PC-3 (cell line): ENCODE measurements at regions not wholly inside any gene's neighbourhood (a gene's known extent, or its start where the extent isn't known, plus 50 kb on each side); places are given as distances from the start of the nearest gene placed in this dataset.

Source experiments
- ATAC-seq: fragments of 200-7000 bp; cut with Tn5 transposase; 2 replicates; pipeline ENCODE4 v1.9.1; 2020; ENCODE audit warnings: mild to moderate bottlenecking, moderate library complexity
- BruUV-seq: library from RNA; stranded (reverse); fragments of 400-500 nt; replicated peaks from 2 replicates; lab custom pipeline; 2021; lab: Mats Ljungman, UMichigan
- CTCF ChIA-PET: fragments of 300-600 bp; sonication (Branson Sonifier 250); formaldehyde crosslinking; loops from one replicate; lab custom pipeline; 2022; ENCODE audit warnings: antibody characterized with exemption; lab: Charles Lee
- POLR2A ChIA-PET: fragments of 300-600 bp; sonication (Branson Sonifier 250); formaldehyde crosslinking; loops from one replicate; lab custom pipeline; 2022; ENCODE audit warnings: antibody characterized with exemption; ENCODE audit not compliant: unreplicated experiment; lab: Charles Lee
- DNase-seq: peaks from one replicate; pipeline ENCODE4 v3.0.0-alpha.2; 2015
- H2AFZ ChIP-seq: fragments of 300-600 bp; sonication (generic); 2 replicates; pipeline ENCODE4 v1.6.0; 2016; ENCODE audit warnings: antibody characterized with exemption, low read length
- H3F3A ChIP-seq: fragments of 300-600 bp; sonication (generic); one replicate; pipeline ENCODE4 v1.6.0; 2017; ENCODE audit warnings: antibody characterized with exemption, low read length, control low read depth, mild to moderate bottlenecking; ENCODE audit not compliant: unreplicated experiment
- H3K27ac ChIP-seq: fragments of 300-600 bp; sonication (generic); 2 replicates; pipeline ENCODE4 v1.5.1; 2016; ENCODE audit warnings: mild to moderate bottlenecking, low read length
- H3K27me3 ChIP-seq: fragments of 300-600 bp; sonication (generic); 2 replicates; pipeline ENCODE4 v1.6.1; 2016; ENCODE audit warnings: low read length, mixed read lengths
- H3K36me3 ChIP-seq: fragments of 300-600 bp; sonication (generic); 2 replicates; pipeline ENCODE4 v1.6.1; 2016; ENCODE audit warnings: low read depth, mixed run types, low read length, mixed read lengths
- H3K4me1 ChIP-seq: fragments of 300-600 bp; sonication (generic); 2 replicates; pipeline ENCODE4 v1.5.1; 2016; ENCODE audit warnings: low read length; ENCODE audit not compliant: insufficient read depth
- H3K4me2 ChIP-seq: fragments of 300-600 bp; sonication (generic); 2 replicates; pipeline ENCODE4 v1.6.0; 2016; ENCODE audit warnings: low read length
- H3K4me3 ChIP-seq: fragments of 300-600 bp; sonication (generic); 2 replicates; pipeline ENCODE4 v1.5.1; 2016; ENCODE audit warnings: mild to moderate bottlenecking, low read length, mixed read lengths
- H3K79me2 ChIP-seq: fragments of 300-600 bp; sonication (generic); 2 replicates; pipeline ENCODE4 v1.6.1; 2017; ENCODE audit warnings: low read length, mixed read lengths
- H3K9ac ChIP-seq: fragments of 300-600 bp; sonication (generic); 2 replicates; pipeline ENCODE4 v1.6.0; 2016; ENCODE audit warnings: mild to moderate bottlenecking, low read length
- H3K9me2 ChIP-seq: fragments of 300-600 bp; sonication (generic); replicated peaks from 2 replicates; pipeline ENCODE4 v1.6.1; 2016; ENCODE audit warnings: mixed run types, low read length, mixed read lengths
- H3K9me3 ChIP-seq: fragments of 300-600 bp; sonication (generic); 2 replicates; pipeline ENCODE4 v1.6.1; 2016; ENCODE audit warnings: low read length, mixed read lengths
- H4K20me1 ChIP-seq: fragments of 300-600 bp; sonication (generic); 2 replicates; pipeline ENCODE4 v1.6.1; 2016; ENCODE audit warnings: low read length, mixed read lengths
- EZH2 ChIP-seq: fragments of 300-600 bp; sonication (generic); IDR thresholded peaks from one replicate; pipeline ENCODE4 v1.6.1; 2017; ENCODE audit warnings: antibody characterized with exemption, mild to moderate bottlenecking, low read length; ENCODE audit not compliant: unreplicated experiment
- EZH2phosphoT487 ChIP-seq: fragments of 300-600 bp; sonication (generic); IDR thresholded peaks from 2 replicates; pipeline ENCODE4 v1.6.1; 2018; ENCODE audit warnings: mild to moderate bottlenecking, antibody characterized with exemption, low read length, borderline replicate concordance
- intact Hi-C: fragments of 100-400 bp; cut with micrococcal nuclease; formaldehyde crosslinking; loops from 2 replicates; pipeline ENCODE4 v1.9.0; 2023
- TF ChIP-seq, protein P1 (sequence below): fragments of 300-600 bp; sonication (generic); conservative IDR thresholded peaks from 2 replicates; pipeline ENCODE4 v1.5.1; 2017; ENCODE audit warnings: antibody characterized with exemption, low read depth, mild to moderate bottlenecking, low read length

DNA sequence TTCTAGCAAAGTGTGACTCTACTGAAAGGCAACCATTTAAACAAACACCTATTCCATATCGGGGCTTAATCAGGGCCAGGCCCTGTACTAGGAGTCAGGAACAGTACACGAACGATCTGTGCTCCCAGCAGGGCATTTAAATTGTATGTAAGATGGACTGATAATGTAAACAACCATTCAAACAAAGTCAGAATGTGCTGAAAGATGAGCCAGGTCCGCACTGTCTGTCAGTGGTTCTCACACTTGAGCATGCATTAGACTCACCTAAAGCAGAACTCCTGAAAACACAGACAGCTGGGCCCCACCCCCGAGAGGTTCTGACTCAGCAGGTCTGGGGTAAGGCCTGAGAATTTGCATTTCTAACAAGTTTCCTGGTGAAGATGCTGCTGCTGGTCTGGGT lies 81.6 kb downstream of the PXDC1 start:
- intact Hi-C loops, result no loop called here
- no peak for DNase-seq
- Histone ChIP-seq H3K36me3 (no peaks in the 10 kb centered on the region), H2AFZ (no peak overlapping the region), H3F3A (no peaks in the 10 kb centered on the region), H3K27me3 (no peaks in the 10 kb centered on the region), H3K4me2 (no peak overlapping the region), H3K9ac (no peak overlapping the region), H3K9me2 (no peaks in the 10 kb centered on the region), H3K27ac (no peak overlapping the region), H3K4me1 (peaks cover 4% of the 10 kb centered on the region; the same call in 1 of the 2 replicates), H4K20me1 (no peaks in the 10 kb centered on the region), H3K79me2 (no peaks in the 10 kb centered on the region), H3K9me3 (no peaks in the 10 kb centered on the region), H3K4me3 (no peak overlapping the region)
- POLR2A ChIA-PET, result no interaction called here
- no TSS peak for BruUV-seq
- ATAC-seq, result no peak
- TF ChIP-seq, protein P1, sequence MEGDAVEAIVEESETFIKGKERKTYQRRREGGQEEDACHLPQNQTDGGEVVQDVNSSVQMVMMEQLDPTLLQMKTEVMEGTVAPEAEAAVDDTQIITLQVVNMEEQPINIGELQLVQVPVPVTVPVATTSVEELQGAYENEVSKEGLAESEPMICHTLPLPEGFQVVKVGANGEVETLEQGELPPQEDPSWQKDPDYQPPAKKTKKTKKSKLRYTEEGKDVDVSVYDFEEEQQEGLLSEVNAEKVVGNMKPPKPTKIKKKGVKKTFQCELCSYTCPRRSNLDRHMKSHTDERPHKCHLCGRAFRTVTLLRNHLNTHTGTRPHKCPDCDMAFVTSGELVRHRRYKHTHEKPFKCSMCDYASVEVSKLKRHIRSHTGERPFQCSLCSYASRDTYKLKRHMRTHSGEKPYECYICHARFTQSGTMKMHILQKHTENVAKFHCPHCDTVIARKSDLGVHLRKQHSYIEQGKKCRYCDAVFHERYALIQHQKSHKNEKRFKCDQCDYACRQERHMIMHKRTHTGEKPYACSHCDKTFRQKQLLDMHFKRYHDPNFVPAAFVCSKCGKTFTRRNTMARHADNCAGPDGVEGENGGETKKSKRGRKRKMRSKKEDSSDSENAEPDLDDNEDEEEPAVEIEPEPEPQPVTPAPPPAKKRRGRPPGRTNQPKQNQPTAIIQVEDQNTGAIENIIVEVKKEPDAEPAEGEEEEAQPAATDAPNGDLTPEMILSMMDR, result no peak
- TF ChIP-seq EZH2phosphoT487 (no peak), EZH2 (no peak)
- CTCF ChIA-PET, result no interaction called here

DNA sequence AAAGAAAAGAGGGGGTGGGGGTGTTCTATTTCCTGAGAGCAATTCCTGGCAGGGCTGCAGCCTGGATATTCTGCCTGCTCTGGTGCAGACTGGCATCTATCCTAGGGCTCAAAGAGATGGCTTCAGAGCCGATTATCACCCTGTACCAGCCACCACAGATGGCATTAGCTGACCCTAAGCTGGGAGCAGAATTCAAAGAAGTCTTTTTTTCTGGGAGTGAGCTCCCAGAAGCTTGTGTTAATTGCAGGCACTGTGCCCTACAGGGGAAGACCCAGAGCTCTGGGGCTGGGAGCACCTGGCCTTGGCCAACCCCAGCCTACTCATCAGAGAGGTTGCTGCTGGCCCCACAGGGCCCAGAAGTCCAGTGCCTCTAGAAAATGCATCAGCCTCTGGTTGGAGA lies 85.9 kb downstream of the PXDC1 start:
- POLR2A ChIA-PET, result no interaction called here
- H3K79me2 ChIP-seq, result no peaks in the 10 kb centered on the region
- H3K4me1 ChIP-seq, result peaks cover 9% of the 10 kb centered on the region; the same call in 1 of the 2 replicates
- H3K9me2 ChIP-seq, result no peaks in the 10 kb centered on the region
- no peak overlapping the region for H3K4me3 ChIP-seq
- CTCF ChIA-PET, result no interaction called here
- no peaks in the 10 kb centered on the region for H3K9me3 ChIP-seq
- intact Hi-C loops, result no loop called here
- no peak for DNase-seq
- no peaks in the 10 kb centered on the region for H4K20me1 ChIP-seq
- H3K9ac ChIP-seq, result no peak overlapping the region
- no TSS peak for BruUV-seq
- no peaks in the 10 kb centered on the region for H3K27me3 ChIP-seq
- H3K27ac ChIP-seq, result no peak overlapping the region
- no peak overlapping the region for H3K4me2 ChIP-seq
- no peaks in the 10 kb centered on the region for H3K36me3 ChIP-seq
- H2AFZ ChIP-seq, result no peak overlapping the region
- TF ChIP-seq, protein P1, result no peak
- TF ChIP-seq EZH2 (no peak), EZH2phosphoT487 (no peak)
- no peaks in the 10 kb centered on the region for H3F3A ChIP-seq
- no peak for ATAC-seq

DNA sequence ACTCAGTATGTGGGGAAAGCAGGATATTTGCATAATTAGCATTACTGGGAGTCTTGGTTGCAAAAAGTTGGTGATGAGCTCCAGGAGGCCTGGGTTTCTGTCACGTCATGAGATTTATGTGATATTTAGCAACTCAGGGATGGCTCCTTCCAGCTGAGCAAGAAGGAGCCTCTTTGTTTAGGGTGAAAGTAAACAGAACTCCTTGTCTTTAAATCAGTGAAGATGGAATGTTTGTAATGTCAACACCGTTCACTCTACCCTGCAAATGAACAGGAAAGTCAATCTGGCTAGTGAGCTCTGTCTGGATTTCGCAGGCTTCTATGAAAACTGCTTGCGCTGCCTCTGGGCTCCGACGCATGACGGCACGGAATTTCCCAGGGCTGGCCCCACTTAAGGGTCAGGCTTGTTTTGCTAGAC lies 86.9 kb downstream of the PXDC1 start:
- DNase-seq (peak; percentile 24), ATAC-seq (peak; percentile 66)
- no TSS peak for BruUV-seq
- POLR2A ChIA-PET, result no interaction called here
- intact Hi-C loops, result no loop called here
- Histone ChIP-seq H3K27ac (no peak overlapping the region), H3K9me3 (no peaks in the 10 kb centered on the region), H3K4me3 (no peak overlapping the region), H4K20me1 (no peaks in the 10 kb centered on the region), H3K4me1 (peaks cover 9% of the 10 kb centered on the region; the same call in 1 of the 2 replicates), H3F3A (no peaks in the 10 kb centered on the region), H3K79me2 (no peaks in the 10 kb centered on the region), H3K9me2 (no peaks in the 10 kb centered on the region), H3K4me2 (no peak overlapping the region), H3K9ac (no peak overlapping the region), H3K36me3 (no peaks in the 10 kb centered on the region), H2AFZ (no peak overlapping the region), H3K27me3 (no peaks in the 10 kb centered on the region)
- TF ChIP-seq, protein P1, result no peak
- TF ChIP-seq EZH2phosphoT487 (no peak), EZH2 (no peak)
- CTCF ChIA-PET, result no interaction called here
